H1 (cell line): ENCODE measurements at regions not wholly inside any gene's neighbourhood (a gene's known extent, or its start where the extent isn't known, plus 50 kb on each side); places are given as distances from the start of the nearest gene placed in this dataset.

Experiments used
- CTCF ChIA-PET: fragments of 300-600 bp; sonication (Branson Sonifier 250); formaldehyde crosslinking; loops from one replicate; lab custom pipeline; 2021; ENCODE audit not compliant: partially characterized antibody; lab: Charles Lee
- POLR2A ChIA-PET: fragments of 300-600 bp; sonication (Branson Sonifier 250); formaldehyde crosslinking; loops from one replicate; lab custom pipeline; 2021; ENCODE audit warnings: inconsistent platforms; ENCODE audit not compliant: partially characterized antibody; lab: Charles Lee
- DNase-seq, 2 experiments: peaks; one replicate each; pipeline versions ENCODE4 v3.0.0 to v3.0.0-alpha.2; 2010 to 2022; ENCODE audit warnings: low spot score in 2 of 2, low read depth in 1 of 2, mixed read lengths in 1 of 2
- FAIRE-seq: peaks from 2 replicates; lab custom pipeline; 2011; peaks lifted over from hg19 to GRCh38; lab: Jason Lieb, UNC
- H2AFZ ChIP-seq: 2 replicates; pipeline ENCODE4 v1.8.1; 2012; ENCODE audit warnings: low read length, inconsistent platforms
- H2AK5ac ChIP-seq: 2 replicates; pipeline ENCODE4 v1.6.1; 2013; ENCODE audit warnings: low read depth, low read length
- H2BK120ac ChIP-seq: replicated peaks from 2 replicates; pipeline ENCODE3; 2013; ENCODE audit warnings: low read depth, low read length, inconsistent platforms
- H2BK12ac ChIP-seq: 2 replicates; pipeline ENCODE4 v1.6.1; 2013; ENCODE audit warnings: low read depth, low read length
- H2BK15ac ChIP-seq: 2 replicates; pipeline ENCODE4 v1.6.1; 2013; ENCODE audit warnings: low read length
- H2BK20ac ChIP-seq: 2 replicates; pipeline ENCODE4 v1.6.1; 2013; ENCODE audit warnings: low read length
- H2BK5ac ChIP-seq: 2 replicates; pipeline ENCODE4 v1.6.1; 2013; ENCODE audit warnings: low read depth, low read length
- H3K14ac ChIP-seq: 2 replicates; pipeline ENCODE4 v1.6.1; 2013; ENCODE audit warnings: inconsistent platforms; ENCODE audit not compliant: insufficient read length
- H3K18ac ChIP-seq: 2 replicates; pipeline ENCODE4 v1.6.1; 2013; ENCODE audit warnings: low read length; ENCODE audit errors: extremely low read depth
- H3K23ac ChIP-seq: 2 replicates; pipeline ENCODE4 v1.6.1; 2013; ENCODE audit warnings: inconsistent platforms; ENCODE audit not compliant: insufficient read length
- H3K23me2 ChIP-seq: 2 replicates; pipeline ENCODE4 v1.6.1; 2013; ENCODE audit warnings: low read depth, low read length
- H3K27ac ChIP-seq: 2 replicates; pipeline ENCODE4 v1.6.1; 2011; ENCODE audit warnings: low read depth, low read length, inconsistent platforms
- H3K27me3 ChIP-seq, 4 experiments: replicated peaks in 1 of 4; 1 replicate in 1 of 4; 2 replicates in 3 of 4; pipeline versions ENCODE4 v1.6.1 to v1.8.1; 2011 to 2013; ENCODE audit warnings: low read length in 3 of 4, mild to moderate bottlenecking in 3 of 4, inconsistent platforms in 2 of 4, mixed read lengths in 2 of 4, moderate library complexity in 1 of 4; ENCODE audit not compliant: control insufficient read depth in 3 of 4, insufficient read depth in 3 of 4; ENCODE audit errors: extremely low read depth in 1 of 4
- H3K36me3 ChIP-seq, 4 experiments: 2 replicates each; pipeline versions ENCODE4 v1.6.1 to v1.8.1; 2011 to 2013; ENCODE audit warnings: mild to moderate bottlenecking in 4 of 4, low read length in 3 of 4, moderate library complexity in 2 of 4, control low read depth in 1 of 4, inconsistent platforms in 1 of 4; ENCODE audit not compliant: insufficient read depth in 4 of 4, control insufficient read depth in 2 of 4
- H3K4ac ChIP-seq: replicated peaks from 2 replicates; pipeline ENCODE3; 2013; ENCODE audit warnings: low read length, low read depth, mixed read lengths, inconsistent platforms; ENCODE audit not compliant: insufficient read length
- H3K4me1 ChIP-seq, 4 experiments: replicated peaks in 1 of 4; 1 replicate in 1 of 4; 2 replicates in 3 of 4; pipeline versions ENCODE4 v1.6.1 to v1.8.1; 2011 to 2013; ENCODE audit warnings: low read length in 3 of 4, inconsistent platforms in 2 of 4, mixed read lengths in 1 of 4; ENCODE audit not compliant: insufficient read depth in 4 of 4, control insufficient read depth in 3 of 4
- H3K4me2 ChIP-seq, 2 experiments: 2 replicates each; pipeline versions ENCODE4 v1.6.1 to v1.8.1; 2011 to 2013; ENCODE audit warnings: low read depth in 2 of 2, low read length in 2 of 2, control low read depth in 1 of 2, inconsistent platforms in 1 of 2, mild to moderate bottlenecking in 1 of 2; ENCODE audit not compliant: insufficient read depth in 1 of 2
- H3K4me3 ChIP-seq, 4 experiments: fragments of 200-600, 300-600 bp in 1 of 4; sonication (generic), shearing (Covaris generic), sonication (Bioruptor Twin) in 1 of 4; 2 replicates each; pipeline versions ENCODE4 v1.5.1 to v1.8.1; 2011 to 2016; ENCODE audit warnings: low read length in 4 of 4, low read depth in 3 of 4, control low read depth in 2 of 4, inconsistent platforms in 2 of 4, mild to moderate bottlenecking in 2 of 4, mixed read lengths in 1 of 4, moderate library complexity in 1 of 4; ENCODE audit not compliant: insufficient read depth in 2 of 4; ENCODE audit errors: extremely low read depth in 1 of 4
- H3K56ac ChIP-seq: replicated peaks from 2 replicates; pipeline ENCODE3; 2013; ENCODE audit warnings: low read depth, mild to moderate bottlenecking, mixed read lengths, low read length, inconsistent platforms; ENCODE audit not compliant: insufficient read length
- H3K79me1 ChIP-seq: 2 replicates; pipeline ENCODE4 v1.6.1; 2013; ENCODE audit warnings: low read depth, low read length, control low read depth
- H3K79me2 ChIP-seq, 2 experiments: 2 replicates each; pipeline versions ENCODE4 v1.6.1 to v1.8.1; 2012 to 2013; ENCODE audit warnings: low read length in 2 of 2, mild to moderate bottlenecking in 2 of 2, inconsistent platforms in 1 of 2; ENCODE audit not compliant: insufficient read depth in 2 of 2, control insufficient read depth in 1 of 2
- H3K9ac ChIP-seq, 4 experiments: replicated peaks in 1 of 4; 1 replicate in 1 of 4; 2 replicates in 3 of 4; pipeline versions ENCODE4 v1.6.1 to v1.8.1; 2011 to 2013; ENCODE audit warnings: low read depth in 3 of 4, low read length in 3 of 4, control low read depth in 2 of 4, mild to moderate bottlenecking in 2 of 4, moderate library complexity in 2 of 4, inconsistent platforms in 1 of 4; ENCODE audit errors: extremely low read depth in 1 of 4
- H3K9me3 ChIP-seq, 2 experiments: 2 replicates each; pipeline versions ENCODE4 v1.6.1 to v1.8.1; 2012 to 2013; ENCODE audit warnings: mild to moderate bottlenecking in 2 of 2, moderate library complexity in 2 of 2, control low read depth in 1 of 2, inconsistent platforms in 1 of 2, low read depth in 1 of 2, low read length in 1 of 2, mixed read lengths in 1 of 2; ENCODE audit not compliant: insufficient read depth in 2 of 2
- H4K20me1 ChIP-seq, 2 experiments: replicated peaks in 1 of 2; 2 replicates each; pipeline versions ENCODE3 to v1.8.1; 2011 to 2013; ENCODE audit warnings: inconsistent platforms in 2 of 2, low read length in 2 of 2, mild to moderate bottlenecking in 1 of 2; ENCODE audit not compliant: insufficient read depth in 2 of 2, control insufficient read depth in 1 of 2
- H4K5ac ChIP-seq: 2 replicates; pipeline ENCODE4 v1.6.1; 2013; ENCODE audit warnings: low read length, low read depth, mixed read lengths, inconsistent platforms; ENCODE audit not compliant: insufficient read length
- H4K8ac ChIP-seq: 2 replicates; pipeline ENCODE4 v1.8.0; 2013; ENCODE audit warnings: mild to moderate bottlenecking, moderate library complexity, low read length, inconsistent platforms; ENCODE audit not compliant: insufficient read depth; ENCODE audit errors: extremely low read depth
- H4K91ac ChIP-seq: replicated peaks from 2 replicates; pipeline ENCODE3; 2013; ENCODE audit warnings: low read length, mixed read lengths, inconsistent platforms; ENCODE audit not compliant: insufficient read length
- CREB1 ChIP-seq: IDR thresholded peaks from 2 replicates; pipeline ENCODE4 v1.6.1; 2012; ENCODE audit warnings: inconsistent platforms
- E2F6 ChIP-seq: IDR thresholded peaks from 2 replicates; pipeline ENCODE4 v1.6.1; 2012; ENCODE audit warnings: inconsistent platforms
- EGR1 ChIP-seq: IDR thresholded peaks from 2 replicates; pipeline ENCODE4 v1.6.1; 2011; ENCODE audit warnings: low read depth, low read length, borderline replicate concordance
- GTF2F1 ChIP-seq: IDR thresholded peaks from 2 replicates; pipeline ENCODE4 v1.6.1; 2012; ENCODE audit warnings: low read depth, low read length, improper control_type of control experiment, borderline replicate concordance
- POU5F1 ChIP-seq: IDR thresholded peaks from 2 replicates; pipeline ENCODE4 v1.6.1; 2011; ENCODE audit warnings: low read depth, mild to moderate bottlenecking, low read length, moderate library complexity
- SRF ChIP-seq: IDR thresholded peaks from 2 replicates; pipeline ENCODE4 v1.6.1; 2011; ENCODE audit warnings: mild to moderate bottlenecking, low read depth, low read length, moderate library complexity
- SUZ12 ChIP-seq: fragments of 200-600 bp; sonication (generic); IDR thresholded peaks from 2 replicates; pipeline ENCODE4 v1.6.1; 2012; ENCODE audit warnings: mild to moderate bottlenecking, inconsistent platforms, low read length, moderate library complexity, mixed read lengths
- TAF7 ChIP-seq: optimal IDR thresholded peaks from 2 replicates; pipeline ENCODE3; 2011; ENCODE audit warnings: low read depth, mild to moderate bottlenecking, inconsistent platforms, low read length, moderate library complexity, borderline replicate concordance
- USF2 ChIP-seq: IDR thresholded peaks from 2 replicates; pipeline ENCODE4 v1.6.1; 2011; ENCODE audit warnings: low read length, improper control_type of control experiment
- WGBS, 2 experiments: shearing (Covaris generic) in 1 of 2; methylation state at CpG; one replicate each; pipeline versions ENCODE4 v1.1.6 to v1.1.7; 2013 to 2015; ENCODE audit warnings: low lambda C conversion rate in 2 of 2, mixed read lengths in 2 of 2, inconsistent platforms in 1 of 2, low coverage in 1 of 2, missing lambda C conversion rate in 1 of 2; ENCODE audit not compliant: insufficient replicate concordance in 2 of 2, insufficient coverage in 1 of 2, insufficient read length in 1 of 2; ENCODE audit errors: extremely low coverage in 1 of 2, missing lambda C conversion rate in 1 of 2; 5-methylcytosine and 5-hydroxymethylcytosine counted together
- TF ChIP-seq, protein P1 (sequence below): IDR thresholded peaks from 2 replicates; pipeline ENCODE4 v1.6.1; 2011; ENCODE audit warnings: low read depth, mild to moderate bottlenecking, low read length; ENCODE audit not compliant: insufficient read depth

GRCh38 chr10:3402187-3402751, 229.7 kb upstream of the PITRM1 start:
- POLR2A ChIA-PET, result interaction anchor here (0.9 kb wide), 1 partner anchor 10 kb away, joined by 3 read pairs; no protein-coding TSS in a partner anchor
- 82% methylated on average over 10 of the region's 10 CpGs; no CpG with 5 or more reads in 1 of the 2 experiments for WGBS, 2 experiments
- H3K4me2 ChIP-seq, result no peak overlapping the region
- TF ChIP-seq TAF7 (no peak), EGR1 (no peak), GTF2F1 (no peak), USF2 (no peak), POU5F1 (no peak), E2F6 (no peak), SRF (no peak), SUZ12 (no peak), CREB1 (no peak)
- TF ChIP-seq, protein P1, sequence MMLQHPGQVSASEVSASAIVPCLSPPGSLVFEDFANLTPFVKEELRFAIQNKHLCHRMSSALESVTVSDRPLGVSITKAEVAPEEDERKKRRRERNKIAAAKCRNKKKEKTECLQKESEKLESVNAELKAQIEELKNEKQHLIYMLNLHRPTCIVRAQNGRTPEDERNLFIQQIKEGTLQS, result no peak

More at GRCh38 chr10:3402187-3402751, 229.7 kb upstream of the PITRM1 start:
- Histone ChIP-seq H3K79me2 (no peaks in the 10 kb centered on the region), H2BK15ac (no peak overlapping the region), H3K9ac (no peak overlapping the region), H3K23me2 (0 out of 2 replicates have a peak, but pooled peaks cover 1% of the 10 kb centered on the region), H4K91ac (no peak overlapping the region), H3K56ac (no peak overlapping the region), H4K8ac (no peak overlapping the region), H3K36me3 (no peaks in the 10 kb centered on the region), H3K14ac (no peak overlapping the region), H3K79me1 (no peaks in the 10 kb centered on the region), H3K27me3 (no peaks in the 10 kb centered on the region), H2BK120ac (no peak overlapping the region), H4K5ac (no peak overlapping the region), H3K4me3 (no peak overlapping the region), H3K9me3 (no peaks in the 10 kb centered on the region; a peak in 1 of 4 replicates), H2AK5ac (no peak overlapping the region), H2BK20ac (no peak overlapping the region), H4K20me1 (no peaks in the 10 kb centered on the region), H2AFZ (no peak overlapping the region), H3K4ac (no peak overlapping the region), H2BK12ac (no peak overlapping the region), H3K4me1 (peaks cover 0 to 6% (median 2%) of the 10 kb centered on the region in 4 experiments; a peak in 4 of 7 replicates), H3K27ac (no peak overlapping the region), H2BK5ac (no peak overlapping the region), H3K23ac (no peak overlapping the region), H3K18ac (no peak overlapping the region)
- DNase-seq (no peak), FAIRE-seq (no peak)
- CTCF ChIA-PET, result interaction anchor here (0.8 to 1.2 kb wide), 2 partner anchors 18 to 119 kb away, joined by 3 to 4 read pairs; no protein-coding TSS in a partner anchor
